HepG2 (cell line): ENCODE measurements at regions not wholly inside any gene's neighbourhood (a gene's known extent, or its start where the extent isn't known, plus 50 kb on each side); places are given as distances from the start of the nearest gene placed in this dataset.

Source experiments
- ATAC-seq: fragments of 200-7000 bp; cut with Tn5 transposase; 3 replicates; pipeline ENCODE4 v1.9.1; 2020; ENCODE audit warnings: mild to moderate bottlenecking, moderate library complexity
- BruUV-seq: library from RNA; stranded (reverse); fragments of 400-500 nt; replicated peaks from 2 replicates; lab custom pipeline; 2021; lab: Mats Ljungman, UMichigan
- CTCF ChIA-PET: fragments of 300-600 bp; formaldehyde crosslinking; extraction: SDS; loops from one replicate; lab custom pipeline; 2021; ENCODE audit warnings: low total read pairs, inconsistent platforms, low intra/inter-chr PET ratio; lab: Yijun Ruan, JAX
- POLR2A ChIA-PET: fragments of 350-600 bp; sonication (Branson Sonifier 250); formaldehyde crosslinking; loops from one replicate; lab custom pipeline; 2020; ENCODE audit warnings: antibody characterized with exemption, inconsistent platforms; lab: Yijun Ruan, JAX
- DNase-seq: peaks from one replicate; pipeline ENCODE4 v3.0.0-alpha.2; 2015; ENCODE audit warnings: low spot score
- FAIRE-seq: peaks from 3 replicates; lab custom pipeline; 2011; peaks lifted over from hg19 to GRCh38; lab: Jason Lieb, UNC
- H2AFZ ChIP-seq: one replicate; pipeline ENCODE4 v1.6.1; 2011; ENCODE audit warnings: low read length, inconsistent platforms
- H3K27ac ChIP-seq: fragments of 300-600 bp; 3 replicates; pipeline ENCODE4 v1.8.0; 2011; ENCODE audit warnings: mixed run types, mild to moderate bottlenecking, mixed read lengths, low read length, inconsistent platforms; ENCODE audit not compliant: insufficient read depth; ENCODE audit errors: extremely low read length
- H3K27me3 ChIP-seq, 2 experiments: fragments of 200-600 bp in 1 of 2; 2 replicates in 1 of 2; 3 replicates in 1 of 2; pipeline versions ENCODE4 v1.6.0 to v1.8.0; 2011; ENCODE audit warnings: low read length in 2 of 2, mild to moderate bottlenecking in 2 of 2, moderate library complexity in 2 of 2, inconsistent platforms in 1 of 2; ENCODE audit not compliant: insufficient read depth in 2 of 2, control insufficient read depth in 1 of 2
- H3K36me3 ChIP-seq, 2 experiments: fragments of 200-600 bp in 1 of 2; replicated peaks in 1 of 2; 2 replicates in 1 of 2; 3 replicates in 1 of 2; pipeline versions ENCODE4 v1.5.1 to v1.8.0; 2011; ENCODE audit warnings: low read length in 2 of 2, inconsistent platforms in 1 of 2; ENCODE audit not compliant: insufficient read depth in 2 of 2, control insufficient read depth in 1 of 2
- H3K4me1 ChIP-seq: 2 replicates; pipeline ENCODE4 v1.5.1; 2012; ENCODE audit warnings: low read length, inconsistent platforms; ENCODE audit not compliant: insufficient read depth
- H3K4me2 ChIP-seq: 2 replicates; pipeline ENCODE4 v1.6.0; 2011; ENCODE audit warnings: low read depth, low read length, inconsistent platforms
- H3K4me3 ChIP-seq, 3 experiments: fragments of 200-600 bp in 1 of 3; sonication (generic), shearing (Covaris generic) in 1 of 3; replicated peaks in 1 of 3; 2 replicates each; pipeline ENCODE4 v1.5.1; 2011 to 2016; ENCODE audit warnings: low read length in 3 of 3, inconsistent platforms in 2 of 3, low read depth in 2 of 3, mild to moderate bottlenecking in 2 of 3, control low read depth in 1 of 3, mixed read lengths in 1 of 3; ENCODE audit not compliant: insufficient read depth in 1 of 3
- H3K79me2 ChIP-seq: one replicate; pipeline ENCODE4 v1.6.1; 2011; ENCODE audit warnings: low read length, inconsistent platforms; ENCODE audit not compliant: insufficient read depth
- H3K9ac ChIP-seq: 2 replicates; pipeline ENCODE4 v1.6.0; 2011; ENCODE audit warnings: mild to moderate bottlenecking, low read depth, low read length, inconsistent platforms; ENCODE audit not compliant: insufficient read depth
- H3K9me3 ChIP-seq: 2 replicates; pipeline ENCODE4 v1.5.1; 2012; ENCODE audit warnings: mild to moderate bottlenecking, low read length
- H4K20me1 ChIP-seq: 2 replicates; pipeline ENCODE4 v1.6.0; 2011; ENCODE audit warnings: inconsistent platforms, mild to moderate bottlenecking, low read length, moderate library complexity; ENCODE audit not compliant: insufficient read depth
- CCDC6 ChIP-seq: sonication (generic); formaldehyde crosslinking; IDR thresholded peaks from 2 replicates; pipeline ENCODE4 v1.8.1; 2022; ENCODE audit warnings: mild to moderate bottlenecking, missing genetic modification reagents, moderate library complexity
- DPF2 ChIP-seq: sonication (generic); formaldehyde crosslinking; IDR thresholded peaks from 2 replicates; pipeline ENCODE4 v1.4.0; 2020; ENCODE audit warnings: mild to moderate bottlenecking, low read depth, missing genetic modification reagents, borderline replicate concordance
- ELK4 ChIP-seq: sonication (generic); formaldehyde crosslinking; IDR thresholded peaks from 2 replicates; pipeline ENCODE4 v1.9.0; 2021; ENCODE audit warnings: missing genetic modification reagents, borderline replicate concordance
- ETS1 ChIP-seq: sonication (generic); formaldehyde crosslinking; IDR thresholded peaks from 2 replicates; pipeline ENCODE4 v1.4.0; 2020; ENCODE audit warnings: missing genetic modification reagents
- FOXO4 ChIP-seq: sonication (generic); formaldehyde crosslinking; conservative IDR thresholded peaks from 2 replicates; pipeline ENCODE4 v1.8.1; 2023; ENCODE audit warnings: missing genetic modification reagents
- HDAC6 ChIP-seq: fragments of 200-600 bp; sonication (generic); IDR thresholded peaks from 2 replicates; pipeline ENCODE4 v1.7.0; 2017; ENCODE audit warnings: mild to moderate bottlenecking, antibody characterized with exemption, low read length, low read depth
- HNRNPH1 ChIP-seq: fragments of 200-400 bp; formaldehyde crosslinking; optimal IDR thresholded peaks from 2 replicates; pipeline ENCODE3; 2017; ENCODE audit warnings: mild to moderate bottlenecking, low read depth, low read length
- KLF6 ChIP-seq: IDR thresholded peaks from 2 replicates; pipeline ENCODE4 v1.8.0; 2016; ENCODE audit warnings: missing biosample characterization, missing genetic modification reagents
- MAFF ChIP-seq: IDR thresholded peaks from 2 replicates; pipeline ENCODE4 v1.6.1; 2011; ENCODE audit warnings: low read depth, low read length, improper control_type of control experiment
- MAFK ChIP-seq, 2 experiments: IDR thresholded peaks in 1 of 2; conservative IDR thresholded peaks in 1 of 2; 2 replicates each; pipeline ENCODE4 v1.6.1; 2011; ENCODE audit warnings: improper control_type of control experiment in 2 of 2, low read length in 2 of 2
- MTA1 ChIP-seq: sonication (generic); formaldehyde crosslinking; IDR thresholded peaks from 2 replicates; pipeline ENCODE4 v1.4.0; 2020; ENCODE audit warnings: missing genetic modification reagents, mild to moderate bottlenecking, borderline replicate concordance
- POGZ ChIP-seq: sonication (generic); formaldehyde crosslinking; IDR thresholded peaks from 2 replicates; pipeline ENCODE4 v1.4.0; 2020; ENCODE audit warnings: mild to moderate bottlenecking, missing genetic modification reagents
- TGIF2 ChIP-seq: IDR thresholded peaks from 2 replicates; pipeline ENCODE4 v1.6.1; 2016; ENCODE audit warnings: control low read depth, missing compliant biosample characterization
- ZBTB20 ChIP-seq: sonication (generic); formaldehyde crosslinking; IDR thresholded peaks from 2 replicates; pipeline ENCODE4 v1.8.1; 2023; ENCODE audit warnings: missing genetic modification reagents, low read depth, mild to moderate bottlenecking, borderline replicate concordance
- ZNF235 ChIP-seq: sonication (generic); formaldehyde crosslinking; IDR thresholded peaks from 2 replicates; pipeline ENCODE4 v1.8.1; 2023; ENCODE audit warnings: mild to moderate bottlenecking, missing genetic modification reagents, borderline replicate concordance
- ZNF362 ChIP-seq: sonication (generic); formaldehyde crosslinking; IDR thresholded peaks from 2 replicates; pipeline ENCODE4 v1.4.0; 2020; ENCODE audit warnings: missing genetic modification reagents, mild to moderate bottlenecking, borderline replicate concordance
- WGBS: methylation state at CpG from one replicate; pipeline ENCODE4 v1.1.6; 2017; ENCODE audit warnings: low lambda C conversion rate; 5-methylcytosine and 5-hydroxymethylcytosine counted together
- in situ Hi-C: cut with HindIII; loops from 2 replicates; pipeline ENCODE4 v1.10.0; 2017; ENCODE audit warnings: low pct_unique_long_range_greater_than_20kb; ENCODE audit not compliant: extremely low pct_ligation_motif_present
- intact Hi-C: fragments of 100-400 bp; cut with micrococcal nuclease; formaldehyde crosslinking; loops from one replicate; pipeline ENCODE4 v1.10.0; 2022; ENCODE audit not compliant: unreplicated experiment

GRCh38 chr4:138513535-138513934 is 271.4 kb upstream of the SLC7A11 start:
- H3K36me3 ChIP-seq, result no peaks in the 10 kb centered on the region
- no peaks in the 10 kb centered on the region for H3K9me3 ChIP-seq
- ATAC-seq (no peak), FAIRE-seq (no peak), DNase-seq (no peak)
- H3K4me3 ChIP-seq, result no peak overlapping the region
- BruUV-seq, result no TSS peak
- H3K79me2 ChIP-seq, result no peaks in the 10 kb centered on the region
- H4K20me1 ChIP-seq, result no peaks in the 10 kb centered on the region
- 50% methylated on average over 1 of the region's 1 CpG for WGBS
- H3K27ac ChIP-seq, result no peak overlapping the region
- intact Hi-C loops (no loop called here), in situ Hi-C loops (loop anchor here (25.0 kb wide), 1 partner anchor 476 kb away; no protein-coding TSS in a partner anchor)
- no peak overlapping the region for H3K4me2 ChIP-seq
- no peaks in the 10 kb centered on the region for H3K27me3 ChIP-seq
- H3K9ac ChIP-seq, result no peak overlapping the region
- no peaks in the 10 kb centered on the region for H3K4me1 ChIP-seq
- H2AFZ ChIP-seq, result no peak overlapping the region
- ChIA-PET CTCF (no interaction called here), POLR2A (no interaction called here)
- TF ChIP-seq MAFK (conservative IDR thresholded peaks at IDR 0.05 in 1 of 2, IDR thresholded peaks at IDR 0.05 in 1 of 2; ENCODE audit: low read length in 2 of 2) (peak; percentile 88 to 92), KLF6 (CRISPR knock-in tag) (no peak), POGZ (CRISPR knock-in tag) (no peak), ETS1 (CRISPR knock-in tag) (no peak), HDAC6 (no peak), ZNF362 (CRISPR knock-in tag) (no peak), MTA1 (CRISPR knock-in tag) (no peak), ZBTB20 (CRISPR knock-in tag) (no peak), ZNF235 (no peak), MAFF (peak; percentile 82), CCDC6 (CRISPR knock-in tag) (no peak), DPF2 (no peak), ELK4 (CRISPR knock-in tag) (no peak), HNRNPH1 (no peak), FOXO4 (CRISPR knock-in tag) (no peak), TGIF2 (no peak)
